Left ventricle myocardium superior (tissue), 1 donor: ENCODE measurements at regions not wholly inside any gene's neighbourhood (a gene's known extent, or its start where the extent isn't known, plus 50 kb on each side); places are given as distances from the start of the nearest gene placed in this dataset.
A peak's percentile ranks its signal among the peaks of the same experiment; 100 is the strongest.

Source experiments
- ATAC-seq: fragments of 200-7000 bp; cut with Tn5 transposase; one replicate; pipeline ENCODE4 v1.9.1; 2020; ENCODE audit warnings: mild to moderate bottlenecking, moderate library complexity
- DNase-seq: peaks from one replicate; pipeline ENCODE4 v3.0.0-alpha.2; 2020
- intact Hi-C: fragments of 100-400 bp; cut with micrococcal nuclease; formaldehyde crosslinking; loops from one replicate; pipeline ENCODE4 v1.11.0; 2022
- donor health status: DM: no; HTN: yes; CAD: no; lungs with severe emphysema.

DNA sequence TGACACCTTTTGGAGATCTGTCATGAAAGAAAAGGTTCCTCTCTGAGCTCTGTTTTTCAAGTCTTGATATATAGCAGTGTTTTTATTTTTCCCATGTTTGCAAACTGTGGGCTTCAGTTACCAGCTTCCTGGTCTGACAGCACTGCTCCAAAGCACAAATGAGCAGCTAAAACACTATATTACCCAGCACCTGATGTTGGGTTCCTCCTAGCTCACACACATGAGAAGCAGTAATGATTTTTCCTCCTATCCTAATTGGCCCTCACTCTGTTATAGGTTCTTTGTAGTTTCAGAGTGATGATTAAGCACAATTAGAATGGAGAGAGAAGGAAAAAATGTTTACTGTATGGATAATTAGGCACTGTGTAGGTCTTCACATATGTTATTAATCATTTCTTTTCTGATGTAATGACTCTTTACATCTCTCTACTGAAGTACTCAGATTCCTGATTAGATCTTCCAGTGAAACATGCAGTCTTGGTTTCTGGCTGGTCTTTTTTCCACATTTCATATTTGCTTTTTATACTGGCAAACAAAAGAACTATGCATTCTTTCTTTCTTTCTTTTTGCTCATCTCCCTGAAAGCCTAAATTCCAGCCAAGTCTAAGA lies 939.7 kb downstream of the NSUN3 start:
- ATAC-seq (no peak), DNase-seq (no peak)
- intact Hi-C loops, result no loop called here

GRCh38 chr3:95028688-95029087 lies 965.8 kb downstream of the NSUN3 start:
- no peak for ATAC-seq
- intact Hi-C loops, result no loop called here

DNA sequence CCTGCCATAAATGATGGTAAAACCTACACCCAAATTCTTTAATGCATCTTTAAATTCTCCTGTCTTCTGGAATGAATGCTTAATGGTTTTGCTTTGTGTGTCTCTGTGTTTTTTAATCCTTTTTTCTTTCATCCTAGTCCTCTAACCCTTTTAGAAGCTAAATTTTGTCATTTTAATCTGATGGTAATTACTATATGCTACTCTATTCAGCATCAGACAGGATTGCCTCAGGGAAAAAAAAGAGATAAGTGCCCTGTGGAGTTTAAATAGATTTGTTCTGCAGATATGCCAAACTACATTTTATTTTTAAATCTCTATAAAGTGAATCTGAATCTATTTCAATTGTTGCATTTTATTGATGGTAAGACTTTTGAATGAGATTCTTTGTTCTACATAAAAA lies 966.8 kb downstream of the NSUN3 start:
- intact Hi-C loops, result no loop called here
- ATAC-seq (no peak), DNase-seq (no peak)

More at GRCh38 chr3:95028688-95029087, 965.8 kb downstream of the NSUN3 start:
- DNase-seq, result no peak

DNA sequence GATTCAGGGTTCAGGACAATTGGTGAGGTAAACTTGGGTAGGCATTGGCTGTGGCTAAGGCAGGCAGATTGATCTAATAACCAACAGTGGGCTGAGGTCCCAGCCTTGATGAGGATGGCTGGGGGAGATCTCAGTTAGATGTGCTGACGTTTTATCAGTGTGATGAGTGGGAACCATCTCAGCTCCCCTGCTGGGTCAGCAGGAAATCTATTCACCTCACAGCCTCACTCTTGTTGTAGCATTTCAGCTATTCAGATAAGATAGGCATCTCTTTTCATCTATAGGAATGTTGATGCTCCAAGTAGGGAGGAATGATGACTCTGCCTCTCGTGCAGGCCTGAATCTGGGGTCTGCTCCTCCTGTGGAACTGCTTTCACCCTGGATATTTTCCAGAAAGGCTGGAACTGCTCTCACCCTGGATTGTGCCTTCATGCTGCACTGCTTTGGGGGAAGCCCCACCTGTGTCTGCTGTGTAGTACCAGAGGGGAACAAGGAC lies 973.7 kb downstream of the NSUN3 start:
- DNase-seq (peak; percentile 12), ATAC-seq (no peak)
- intact Hi-C loops, result no loop called here

DNA sequence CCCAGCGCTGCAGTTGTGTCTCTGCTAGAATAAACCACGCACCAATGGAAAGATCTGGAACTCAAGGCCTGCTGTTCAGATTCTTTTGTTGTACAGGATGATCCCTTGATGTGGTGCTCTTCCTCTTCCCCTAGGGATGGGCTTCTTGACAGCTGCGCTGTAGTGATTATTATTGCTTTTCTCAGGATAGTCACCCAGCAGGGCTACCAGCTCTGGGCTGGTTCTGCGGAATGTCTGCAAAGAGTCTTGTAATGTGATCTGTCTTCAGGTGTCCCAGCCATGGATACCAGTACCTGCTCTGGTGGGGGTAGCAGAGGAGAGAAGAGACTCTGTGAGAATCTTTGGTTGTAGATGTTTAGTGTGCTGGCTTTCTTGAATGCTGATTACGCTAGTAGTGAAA lies 974.2 kb downstream of the NSUN3 start:
- intact Hi-C loops, result no loop called here
- DNase-seq (no peak), ATAC-seq (no peak)

DNA sequence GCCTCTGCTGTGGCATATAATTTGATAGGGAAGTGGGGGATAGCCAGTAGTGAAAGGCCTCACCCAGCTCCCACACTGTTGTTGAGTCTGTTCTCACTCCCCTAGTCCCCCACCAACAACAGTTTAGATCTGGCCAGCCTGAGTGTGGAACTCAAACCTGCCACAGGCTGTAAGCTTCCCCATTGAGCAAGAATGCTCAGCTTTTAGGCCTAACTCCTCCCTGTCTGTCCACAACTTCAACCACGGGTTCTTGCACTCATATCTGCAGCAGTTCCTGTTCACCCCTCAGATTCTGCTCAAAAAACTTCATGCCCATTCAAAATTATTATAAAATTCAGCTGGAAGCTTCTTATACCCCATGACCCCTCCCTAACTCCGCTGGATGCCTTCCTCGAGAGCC lies 975.1 kb downstream of the NSUN3 start:
- ATAC-seq (no peak), DNase-seq (no peak)
- intact Hi-C loops, result no loop called here

DNA sequence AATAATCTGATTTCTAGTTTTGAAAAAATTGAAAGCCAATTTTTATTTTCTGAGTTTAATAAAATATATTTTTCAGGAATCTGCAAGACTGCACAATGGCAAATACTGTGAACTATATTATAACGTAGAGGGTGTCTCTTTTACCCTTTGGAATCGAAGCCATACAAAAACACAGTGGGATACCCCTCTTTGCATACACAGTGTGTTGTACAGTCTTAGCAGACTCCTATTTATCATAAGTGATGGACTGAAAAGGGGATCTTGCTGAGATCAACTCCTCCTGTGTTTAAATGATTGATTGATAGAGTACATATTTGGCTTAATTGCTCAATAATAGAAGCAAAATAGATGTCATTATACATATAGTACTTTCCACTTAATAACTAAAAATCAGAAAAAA lies 981.2 kb downstream of the NSUN3 start:
- no peak for ATAC-seq
- no peak for DNase-seq
- intact Hi-C loops, result no loop called here

DNA sequence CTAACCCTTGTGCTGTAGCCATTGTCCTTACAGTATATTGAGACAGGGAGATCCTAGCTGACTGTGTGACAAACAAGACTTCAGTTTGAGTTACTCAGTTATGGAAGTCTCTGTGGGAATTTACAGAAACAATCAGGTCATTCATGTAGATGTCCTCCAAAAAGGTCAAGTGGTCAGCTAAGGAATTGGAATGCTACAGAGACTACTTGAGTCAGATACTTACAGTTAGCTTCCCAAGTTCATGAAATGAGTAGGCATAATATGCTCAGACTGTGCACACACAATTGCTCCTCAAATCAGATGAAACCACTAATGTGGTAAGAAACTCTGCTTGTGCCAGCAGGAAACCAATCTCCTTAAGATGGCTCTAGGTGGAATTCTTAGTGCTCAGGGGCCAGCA lies 985.7 kb downstream of the NSUN3 start:
- ATAC-seq, result no peak
- intact Hi-C loops, result no loop called here
- DNase-seq, result no peak

DNA sequence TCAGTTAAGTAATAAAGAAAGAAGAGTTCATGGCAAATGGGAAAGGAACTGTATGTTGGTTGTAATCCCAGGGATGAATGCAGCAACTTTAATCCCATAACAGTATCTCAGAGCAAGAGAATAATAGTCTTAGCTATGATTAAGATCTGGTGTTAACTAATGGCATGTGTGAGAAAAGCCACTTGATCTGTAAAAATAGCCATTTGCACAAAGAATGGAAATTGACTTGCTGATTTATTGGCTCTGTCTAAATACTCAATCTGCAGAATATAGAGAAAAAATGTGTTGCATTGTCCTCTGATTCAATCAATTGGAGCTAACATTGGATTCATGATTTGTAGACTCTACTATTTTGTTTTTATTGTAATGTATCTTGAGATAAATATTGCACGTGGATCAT lies 987.0 kb downstream of the NSUN3 start:
- intact Hi-C loops, result no loop called here
- ATAC-seq (no peak), DNase-seq (no peak)

GRCh38 chr3:95055288-95055687 lies 992.4 kb downstream of the NSUN3 start:
- no peak for ATAC-seq
- intact Hi-C loops, result no loop called here
- no peak for DNase-seq

DNA sequence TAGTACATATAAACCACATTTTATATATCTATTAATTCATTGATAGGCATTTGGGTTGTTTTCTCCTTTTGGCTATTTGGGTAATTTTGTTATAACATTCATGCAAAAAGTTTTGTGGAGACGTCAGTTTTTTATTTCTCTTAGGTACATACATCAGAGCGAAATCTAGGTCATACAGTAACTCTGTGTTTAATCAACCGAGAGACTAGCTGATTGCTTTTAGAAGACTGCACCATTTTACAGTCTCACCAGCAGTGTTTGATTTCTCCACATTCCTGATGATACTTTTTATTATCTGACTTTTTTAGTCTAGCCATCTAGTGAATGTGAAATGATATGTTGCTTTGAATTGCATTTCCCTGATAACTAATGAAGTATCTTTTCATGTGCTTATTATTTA lies 1019.3 kb downstream of the NSUN3 start:
- DNase-seq (no peak), ATAC-seq (no peak)
- intact Hi-C loops, result no loop called here

- DNase-seq (no peak), ATAC-seq (no peak)
- intact Hi-C loops, result no loop called here
Observed at GRCh38 chr3:95084738-95085137, 1021.9 kb downstream of the NSUN3 start.

DNA sequence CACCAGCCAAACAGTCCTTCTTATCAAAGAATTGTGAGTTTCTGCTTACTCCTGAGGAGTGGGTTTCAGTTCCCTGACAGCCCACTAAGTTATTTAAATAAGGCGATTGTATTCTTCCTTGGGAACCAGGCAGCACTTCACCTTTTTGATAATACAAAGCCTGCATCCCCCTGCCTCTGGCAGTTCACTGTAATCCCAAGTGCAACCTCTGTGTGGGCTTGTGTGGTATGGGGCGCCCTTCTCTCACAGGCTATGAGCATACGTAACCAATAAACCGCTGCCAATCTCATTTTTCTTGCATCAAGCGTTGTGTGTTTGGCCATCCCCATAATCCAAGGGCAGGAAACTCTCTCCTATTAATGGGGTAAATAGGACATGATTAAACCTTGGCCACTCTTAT lies 1025.6 kb downstream of the NSUN3 start:
- intact Hi-C loops, result no loop called here
- DNase-seq (no peak), ATAC-seq (no peak)

DNA sequence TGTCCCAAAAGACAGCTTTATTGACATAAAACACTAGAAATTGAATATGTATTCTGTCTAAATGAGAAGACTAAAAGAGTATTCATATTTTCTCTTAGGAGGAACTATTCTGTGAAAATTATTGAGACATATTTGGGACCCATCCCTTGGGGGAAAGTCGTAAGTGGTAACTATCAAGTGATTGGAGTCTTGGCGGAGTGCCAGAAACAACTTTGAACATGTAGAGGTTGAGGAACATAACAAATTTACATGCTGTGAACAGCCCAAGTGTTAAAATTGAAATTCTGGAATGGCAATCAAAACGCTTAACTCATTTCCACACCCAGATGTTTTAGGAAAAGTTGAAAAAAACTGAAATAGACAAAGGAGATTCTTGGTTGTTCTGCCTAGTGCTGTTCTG lies 1034.6 kb downstream of the NSUN3 start:
- intact Hi-C loops, result no loop called here
- no peak for DNase-seq
- no peak for ATAC-seq

DNA sequence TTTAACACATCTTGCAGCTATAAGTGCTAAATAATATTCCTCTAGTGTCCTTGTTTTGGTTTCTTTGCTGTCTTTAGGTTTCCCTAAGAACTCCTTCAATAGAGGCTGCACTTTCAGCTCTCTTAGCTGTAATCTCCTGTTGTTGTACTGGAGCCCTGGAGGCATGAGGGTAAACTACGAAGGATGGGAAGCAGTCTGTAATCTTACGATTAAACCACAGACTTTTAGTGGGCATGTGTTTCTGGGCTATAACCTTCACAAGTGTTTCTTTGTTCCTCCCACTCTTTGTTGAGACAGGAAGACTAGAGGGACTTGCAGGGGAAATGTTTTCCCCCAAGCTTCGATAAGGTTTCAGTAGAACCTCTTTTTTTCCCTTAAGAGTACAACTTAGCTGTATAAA lies 1058.1 kb downstream of the NSUN3 start:
- ATAC-seq, result no peak
- DNase-seq, result no peak
- intact Hi-C loops, result no loop called here

DNA sequence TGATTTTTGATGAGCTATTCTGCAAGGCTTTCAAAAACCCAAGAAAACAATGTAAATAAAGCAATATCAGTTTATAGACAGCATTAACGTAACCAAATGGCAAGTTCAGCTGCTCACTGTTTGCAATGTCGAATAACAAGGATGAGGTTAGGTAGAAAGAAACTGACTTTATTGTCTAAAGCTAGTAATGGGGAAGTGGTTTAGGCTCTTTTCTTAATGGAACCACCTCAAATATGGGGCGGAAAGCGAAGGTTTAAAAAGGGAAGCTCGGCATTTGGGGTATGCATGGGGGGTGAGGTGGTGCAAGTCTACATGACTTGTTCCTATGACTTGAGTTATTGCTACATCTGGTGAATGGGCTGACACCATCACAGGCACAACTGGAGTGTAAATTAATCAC lies 1060.2 kb downstream of the NSUN3 start:
- intact Hi-C loops, result no loop called here
- no peak for DNase-seq

DNA sequence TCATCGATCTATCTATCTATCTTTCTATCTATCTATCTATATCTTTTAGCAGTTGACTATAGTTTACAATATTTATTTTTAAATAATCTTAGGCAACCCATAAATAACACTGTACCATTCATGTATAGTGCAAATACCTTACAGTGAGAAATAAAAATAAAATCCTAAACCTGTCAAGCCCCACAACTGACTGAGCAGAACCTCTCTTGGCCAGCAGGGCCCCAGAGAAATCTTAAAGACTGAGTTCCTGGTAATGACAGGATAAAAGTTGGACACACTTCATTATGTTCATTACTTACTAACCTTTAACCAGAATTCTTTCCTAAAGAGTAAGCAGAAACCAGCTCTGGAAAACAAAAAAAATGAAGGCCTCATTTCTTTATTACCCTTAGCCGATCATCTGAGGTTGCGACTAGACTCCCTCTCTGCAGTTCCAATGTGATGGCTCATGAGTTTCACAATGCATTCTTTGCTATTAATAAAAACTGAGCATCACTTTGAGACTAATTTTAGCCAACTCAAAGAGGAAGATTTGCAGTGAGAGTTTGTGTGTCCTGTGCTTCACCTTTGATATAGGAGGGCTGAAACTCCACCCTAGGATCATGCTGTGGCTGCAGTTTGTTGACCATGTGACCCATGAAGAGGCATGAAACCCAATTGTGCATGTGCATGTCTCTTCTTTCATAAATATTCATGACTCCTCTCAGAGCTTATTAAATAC lies 1072.0 kb downstream of the NSUN3 start:
- ATAC-seq (peak; percentile 99), DNase-seq (no peak)
- intact Hi-C loops, result no loop called here

More for the DNA sequence above, 1060.2 kb downstream of the NSUN3 start:
- ATAC-seq, result no peak

DNA sequence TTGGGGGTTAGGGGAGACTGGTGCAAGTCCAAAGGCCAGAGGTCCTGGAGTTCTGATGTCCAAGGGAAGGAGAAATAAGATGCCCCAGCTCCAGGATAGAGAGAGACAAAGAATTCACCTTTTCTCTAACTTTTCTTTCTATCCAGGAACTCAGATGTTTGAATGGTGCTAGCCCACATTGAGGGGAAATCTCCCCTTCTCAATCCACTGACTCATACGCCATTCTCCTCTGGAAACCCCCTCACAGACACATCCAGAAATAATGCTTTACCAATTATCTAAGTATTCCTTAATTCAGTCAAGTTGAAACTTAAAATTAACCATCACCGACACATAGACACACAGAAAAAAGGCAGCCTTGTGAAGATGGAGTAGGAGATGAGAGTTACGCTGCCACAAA lies 1085.2 kb downstream of the NSUN3 start:
- DNase-seq (no peak), ATAC-seq (no peak)
- intact Hi-C loops, result no loop called here

DNA sequence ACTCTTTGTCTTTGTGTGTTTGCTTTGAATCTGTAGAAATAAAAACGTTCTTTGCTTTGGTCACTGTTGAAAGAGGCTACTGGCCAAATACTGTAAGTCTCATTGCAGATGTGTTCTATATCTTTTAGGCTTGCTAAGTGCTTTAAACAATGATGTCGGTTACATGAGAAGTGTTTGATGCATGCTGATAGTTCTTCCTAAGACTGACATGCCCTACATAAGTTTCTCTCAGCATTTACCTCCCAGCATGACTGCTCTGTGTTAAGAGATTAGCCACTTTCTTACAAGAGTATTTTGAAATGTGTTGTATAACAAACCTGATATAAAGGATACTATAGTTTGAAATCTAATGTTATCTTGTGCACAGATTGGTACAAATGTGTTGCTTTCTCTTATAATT lies 1088.7 kb downstream of the NSUN3 start:
- intact Hi-C loops, result no loop called here
- DNase-seq, result no peak
- ATAC-seq, result no peak

DNA sequence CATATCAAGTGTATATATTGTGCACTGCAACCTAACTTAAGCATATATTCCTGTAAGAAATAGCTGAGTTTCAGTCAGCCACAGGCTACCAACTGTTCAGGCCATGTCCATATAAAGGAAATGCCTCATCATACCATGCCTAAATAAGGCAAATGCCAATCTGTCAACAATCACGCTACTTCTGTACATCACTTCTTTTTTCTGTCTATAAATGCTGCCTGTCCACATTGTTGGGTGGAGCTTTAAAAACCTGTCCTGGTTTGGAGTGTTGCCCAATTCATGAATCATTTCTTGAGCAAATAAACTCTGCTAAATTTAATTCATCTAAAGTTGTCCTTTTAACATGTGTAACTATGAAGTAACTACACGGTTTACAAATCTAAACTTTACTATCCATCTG lies 1091.9 kb downstream of the NSUN3 start:
- ATAC-seq (no peak), DNase-seq (no peak)
- intact Hi-C loops, result no loop called here

- intact Hi-C loops, result no loop called here
- DNase-seq (no peak), ATAC-seq (no peak)
Observed at GRCh38 chr3:95162794-95163193, 1099.9 kb downstream of the NSUN3 start.
